Upper lobe of right lung (tissue), 1 donor: ENCODE measurements at regions not wholly inside any gene's neighbourhood (a gene's known extent, or its start where the extent isn't known, plus 50 kb on each side); places are given as distances from the start of the nearest gene placed in this dataset.
A peak's percentile ranks its signal among the peaks of the same experiment; 100 is the strongest.

Experiments used
- ATAC-seq: fragments of 200-7000 bp; cut with Tn5 transposase; one replicate; pipeline ENCODE4 v1.9.1; 2020; ENCODE audit warnings: mild to moderate bottlenecking, moderate library complexity
- DNase-seq: peaks from one replicate; pipeline ENCODE4 v3.0.0-alpha.2; 2020
- H3K27ac ChIP-seq: fragments of 200-600 bp; one replicate; pipeline ENCODE4 v1.8.0; 2022
- H3K27me3 ChIP-seq: fragments of 200-600 bp; one replicate; pipeline ENCODE4 v1.8.0; 2022; ENCODE audit warnings: mild to moderate bottlenecking
- H3K36me3 ChIP-seq: fragments of 200-600 bp; one replicate; pipeline ENCODE4 v1.8.0; 2022
- H3K4me1 ChIP-seq: fragments of 200-600 bp; one replicate; pipeline ENCODE4 v1.8.0; 2022
- H3K4me3 ChIP-seq: fragments of 200-600 bp; one replicate; pipeline ENCODE4 v1.8.0; 2022; ENCODE audit warnings: mild to moderate bottlenecking
- H3K9me3 ChIP-seq: fragments of 200-600 bp; one replicate; pipeline ENCODE4 v1.8.0; 2022
- intact Hi-C: fragments of 100-400 bp; cut with DNase I; formaldehyde crosslinking; loops from one replicate; pipeline ENCODE4 v1.11.0; 2022
- TF ChIP-seq, protein P1 (sequence below): fragments of 200-600 bp; IDR thresholded peaks from one replicate; pipeline ENCODE4 v1.8.0; 2022; ENCODE audit warnings: antibody characterized with exemption
- donor health status: DM: no; HTN: yes; CAD: no; lungs with severe emphysema.

DNA sequence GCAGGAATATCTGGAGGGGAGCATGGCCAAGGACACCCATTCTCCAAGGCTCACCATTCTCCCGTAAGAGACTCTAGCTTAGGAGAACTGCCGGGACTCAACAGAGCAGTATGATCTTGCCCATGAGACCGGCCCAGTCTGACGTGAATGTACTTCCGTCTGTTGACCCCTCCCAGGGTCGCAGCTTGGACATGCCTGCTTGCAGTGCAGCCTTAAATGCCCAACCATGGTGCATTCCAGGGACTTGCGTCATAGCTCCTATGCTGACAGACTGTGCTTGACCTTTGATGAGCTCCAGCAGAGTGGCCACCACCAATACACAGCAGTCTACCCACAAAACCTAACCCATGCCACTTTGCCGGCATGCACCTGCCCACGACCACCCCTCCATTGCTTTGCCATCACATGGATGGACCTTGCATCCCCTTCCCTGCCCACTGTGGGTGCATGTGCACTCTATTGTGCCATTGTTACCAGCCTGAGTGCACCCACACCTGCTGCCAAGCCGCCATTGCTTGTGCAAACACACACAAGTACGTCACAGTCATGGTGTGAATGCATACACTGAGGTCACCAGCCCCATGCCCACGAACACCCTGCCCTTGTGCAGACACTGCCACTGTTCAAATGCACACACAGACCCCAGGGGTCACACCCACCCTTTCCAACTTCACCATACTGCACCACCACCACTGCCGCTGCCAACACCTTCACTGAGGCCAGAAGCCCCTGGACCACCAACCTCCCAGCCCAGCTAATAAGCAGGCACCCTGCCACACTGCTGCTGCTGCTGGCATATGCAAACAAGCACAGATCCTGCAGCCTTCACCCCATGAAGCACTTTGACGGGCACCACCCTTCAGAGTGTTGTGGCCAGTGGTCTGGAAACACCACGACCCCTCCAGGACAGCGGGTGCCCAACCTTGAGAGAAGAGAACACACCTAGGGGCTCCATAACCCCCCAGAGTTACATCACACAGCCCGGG lies 1141.3 kb downstream of the BRINP3 start:
- Histone ChIP-seq H3K36me3 (no peaks in the 10 kb centered on the region), H3K4me1 (no peaks in the 10 kb centered on the region), H3K9me3 (no peaks in the 10 kb centered on the region), H3K27me3 (no peaks in the 10 kb centered on the region), H3K4me3 (no peak overlapping the region), H3K27ac (no peak overlapping the region)
- TF ChIP-seq, protein P1, sequence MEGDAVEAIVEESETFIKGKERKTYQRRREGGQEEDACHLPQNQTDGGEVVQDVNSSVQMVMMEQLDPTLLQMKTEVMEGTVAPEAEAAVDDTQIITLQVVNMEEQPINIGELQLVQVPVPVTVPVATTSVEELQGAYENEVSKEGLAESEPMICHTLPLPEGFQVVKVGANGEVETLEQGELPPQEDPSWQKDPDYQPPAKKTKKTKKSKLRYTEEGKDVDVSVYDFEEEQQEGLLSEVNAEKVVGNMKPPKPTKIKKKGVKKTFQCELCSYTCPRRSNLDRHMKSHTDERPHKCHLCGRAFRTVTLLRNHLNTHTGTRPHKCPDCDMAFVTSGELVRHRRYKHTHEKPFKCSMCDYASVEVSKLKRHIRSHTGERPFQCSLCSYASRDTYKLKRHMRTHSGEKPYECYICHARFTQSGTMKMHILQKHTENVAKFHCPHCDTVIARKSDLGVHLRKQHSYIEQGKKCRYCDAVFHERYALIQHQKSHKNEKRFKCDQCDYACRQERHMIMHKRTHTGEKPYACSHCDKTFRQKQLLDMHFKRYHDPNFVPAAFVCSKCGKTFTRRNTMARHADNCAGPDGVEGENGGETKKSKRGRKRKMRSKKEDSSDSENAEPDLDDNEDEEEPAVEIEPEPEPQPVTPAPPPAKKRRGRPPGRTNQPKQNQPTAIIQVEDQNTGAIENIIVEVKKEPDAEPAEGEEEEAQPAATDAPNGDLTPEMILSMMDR = no peak
- intact Hi-C loops = no loop called here
- DNase-seq (peak; percentile 57), ATAC-seq (peak; percentile 23)

DNA sequence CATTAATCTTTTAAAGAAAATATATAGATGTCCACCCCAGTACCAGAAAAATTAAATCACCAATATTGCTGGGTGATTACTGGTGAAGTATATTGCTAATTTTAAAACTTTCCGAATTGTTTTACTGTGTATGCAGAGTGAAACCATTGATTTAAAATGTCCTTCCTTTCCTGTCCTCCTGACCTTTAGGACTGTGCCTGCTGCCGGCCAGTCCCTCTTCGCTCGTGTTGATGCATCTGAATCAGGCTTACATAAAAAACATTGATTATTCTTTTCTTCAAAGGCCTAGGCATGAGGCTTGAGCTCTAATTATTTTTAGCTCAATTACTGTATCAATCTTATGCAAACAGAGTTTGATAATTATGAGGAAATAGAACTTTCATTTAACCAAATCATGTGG lies 1128.1 kb downstream of the BRINP3 start:
- TF ChIP-seq, protein P1 = no peak
- intact Hi-C loops = no loop called here
- Histone ChIP-seq H3K4me3 (no peak overlapping the region), H3K4me1 (no peaks in the 10 kb centered on the region), H3K36me3 (no peaks in the 10 kb centered on the region), H3K9me3 (no peaks in the 10 kb centered on the region), H3K27me3 (no peaks in the 10 kb centered on the region), H3K27ac (no peak overlapping the region)
- DNase-seq = no peak
- no peak for ATAC-seq

DNA sequence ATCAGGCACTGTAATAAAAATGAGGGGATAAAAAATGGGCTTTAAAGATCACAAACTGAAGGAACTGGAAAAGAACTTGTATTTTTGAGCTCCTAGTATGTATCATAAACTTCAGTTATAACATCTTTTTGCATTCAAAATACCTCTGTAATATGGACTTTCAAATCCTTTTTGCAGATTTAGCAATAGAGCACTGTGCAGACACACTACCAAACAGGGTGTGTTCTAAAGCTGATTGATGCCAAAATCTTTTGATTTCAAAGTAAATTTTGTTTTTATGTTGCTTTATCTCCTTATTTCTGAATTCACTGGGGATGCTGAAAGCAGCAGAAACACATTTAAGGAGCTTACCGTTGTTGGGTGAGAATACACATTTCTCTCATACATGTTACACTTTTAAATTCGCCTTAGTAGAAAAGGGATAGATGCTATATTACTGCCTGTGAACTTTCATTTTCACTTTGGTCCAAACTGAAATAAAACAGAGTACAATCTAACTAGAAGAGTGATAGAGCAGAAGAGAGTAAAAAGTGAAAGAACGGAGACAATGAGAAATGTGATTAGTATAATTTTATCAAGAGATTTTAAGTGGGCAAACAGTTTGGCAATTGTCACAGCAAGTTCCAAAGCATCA lies 1126.6 kb downstream of the BRINP3 start:
- no peaks in the 10 kb centered on the region for H3K36me3 ChIP-seq
- no peaks in the 10 kb centered on the region for H3K4me1 ChIP-seq
- TF ChIP-seq, protein P1 = no peak
- no peaks in the 10 kb centered on the region for H3K27me3 ChIP-seq
- no peak overlapping the region for H3K27ac ChIP-seq
- no peak for ATAC-seq
- no peaks in the 10 kb centered on the region for H3K9me3 ChIP-seq
- no peak overlapping the region for H3K4me3 ChIP-seq
- DNase-seq = no peak
- intact Hi-C loops = no loop called here

DNA sequence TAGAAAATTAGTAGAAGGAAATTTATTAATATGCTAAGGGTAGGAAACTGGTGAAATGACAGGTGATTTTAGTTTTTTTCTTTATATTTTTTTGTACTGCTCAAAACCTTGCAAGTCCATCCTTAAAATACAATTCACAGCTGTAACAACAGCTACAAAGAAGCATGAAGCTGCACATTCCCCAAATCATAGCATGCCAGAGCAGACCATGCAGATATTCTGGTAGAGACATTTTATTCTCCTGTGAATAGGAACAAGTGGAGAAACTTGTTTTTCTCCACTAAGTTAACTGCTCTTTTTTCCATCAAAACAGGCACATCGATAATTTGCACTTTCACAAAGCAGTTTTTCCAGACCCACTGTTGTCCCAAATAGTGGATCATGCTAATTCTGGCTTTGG lies 1125.7 kb downstream of the BRINP3 start:
- TF ChIP-seq, protein P1 = no peak
- Histone ChIP-seq H3K27ac (no peak overlapping the region), H3K4me1 (no peaks in the 10 kb centered on the region), H3K9me3 (no peaks in the 10 kb centered on the region), H3K4me3 (no peak overlapping the region), H3K27me3 (no peaks in the 10 kb centered on the region), H3K36me3 (no peaks in the 10 kb centered on the region)
- intact Hi-C loops = no loop called here
- no peak for ATAC-seq
- DNase-seq = no peak

DNA sequence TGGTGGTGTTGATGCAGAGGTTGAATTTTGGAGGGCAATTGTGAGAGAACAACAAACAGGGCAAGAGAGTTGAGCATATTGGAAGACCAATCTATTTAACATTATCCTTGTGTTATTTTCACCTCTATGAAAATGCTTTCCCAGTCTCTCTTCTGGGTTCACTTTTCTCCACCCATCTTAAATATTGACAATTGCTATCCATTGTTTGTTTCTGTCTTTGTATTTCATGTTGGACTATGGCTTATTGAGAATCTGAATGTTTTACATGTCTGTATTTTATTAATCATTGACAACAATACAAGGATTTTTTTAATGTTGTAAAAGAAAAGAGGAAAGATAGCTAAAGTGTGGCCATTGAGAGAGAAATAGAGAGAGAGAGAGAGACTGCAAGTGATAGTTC lies 1121.5 kb downstream of the BRINP3 start:
- H3K4me3 ChIP-seq = no peak overlapping the region
- H3K36me3 ChIP-seq = no peaks in the 10 kb centered on the region
- intact Hi-C loops = no loop called here
- no peaks in the 10 kb centered on the region for H3K9me3 ChIP-seq
- H3K27me3 ChIP-seq = no peaks in the 10 kb centered on the region
- H3K27ac ChIP-seq = no peak overlapping the region
- DNase-seq (no peak), ATAC-seq (no peak)
- TF ChIP-seq, protein P1 = no peak
- H3K4me1 ChIP-seq = no peaks in the 10 kb centered on the region
